HG02943 (cell line): ENCODE measurements at regions not wholly inside any gene's neighbourhood (a gene's known extent, or its start where the extent isn't known, plus 50 kb on each side); places are given as distances from the start of the nearest gene placed in this dataset.

Experiments used
- ATAC-seq: cut with Tn5 transposase; IDR thresholded peaks from one replicate; pipeline ENCODE4 v1.9.1; 2021; ENCODE audit warnings: mild to moderate bottlenecking, low read depth, moderate library complexity; ENCODE audit not compliant: unreplicated experiment

- ATAC-seq, result no peak
Measured at GRCh38 chr10:36271627-36272340, 629.7 kb upstream of the FZD8 start.

GRCh38 chr10:36269222-36269621, 627.1 kb upstream of the FZD8 start:
- no peak for ATAC-seq

- no peak for ATAC-seq
Measured at GRCh38 chr10:36266923-36267322, 624.8 kb upstream of the FZD8 start.

GRCh38 chr10:36265741-36266140, 623.6 kb upstream of the FZD8 start:
- no peak for ATAC-seq

- ATAC-seq, result no peak
Measured at GRCh38 chr10:36263871-36264270, 621.8 kb upstream of the FZD8 start.

- ATAC-seq, result no peak
Measured at GRCh38 chr10:36256948-36257356, 614.9 kb upstream of the FZD8 start.

- no peak for ATAC-seq
Measured at GRCh38 chr10:36256166-36256565, 614.1 kb upstream of the FZD8 start.

- ATAC-seq, result no peak
Measured at GRCh38 chr10:36254199-36254598, 612.1 kb upstream of the FZD8 start.

GRCh38 chr10:36253731-36254130, 611.6 kb upstream of the FZD8 start:
- no peak for ATAC-seq

- ATAC-seq, result no peak
Measured at GRCh38 chr10:36251068-36251467, 609.0 kb upstream of the FZD8 start.

- no peak for ATAC-seq
Measured at GRCh38 chr10:36248304-36248981, 606.3 kb upstream of the FZD8 start.

- ATAC-seq, result no peak
Measured at GRCh38 chr10:36247478-36247877, 605.4 kb upstream of the FZD8 start.

GRCh38 chr10:36236931-36237330, 594.8 kb upstream of the FZD8 start:
- no peak for ATAC-seq

- ATAC-seq, result no peak
Measured at GRCh38 chr10:36236341-36236740, 594.2 kb upstream of the FZD8 start.

- ATAC-seq, result no peak
Measured at GRCh38 chr10:36232935-36233334, 590.8 kb upstream of the FZD8 start.

- no peak for ATAC-seq
Measured at GRCh38 chr10:36224431-36224985, 582.4 kb upstream of the FZD8 start.

GRCh38 chr10:36221101-36221500, 579.0 kb upstream of the FZD8 start:
- no peak for ATAC-seq

GRCh38 chr10:36220151-36220550, 578.1 kb upstream of the FZD8 start:
- ATAC-seq, result no peak

GRCh38 chr10:36211856-36212255, 569.8 kb upstream of the FZD8 start:
- no peak for ATAC-seq

- no peak for ATAC-seq
Measured at GRCh38 chr10:36209480-36209879, 567.4 kb upstream of the FZD8 start.

GRCh38 chr10:36202881-36203280, 560.8 kb upstream of the FZD8 start:
- no peak for ATAC-seq

- ATAC-seq, result no peak
Measured at GRCh38 chr10:36200577-36200976, 558.5 kb upstream of the FZD8 start.
